Retina (tissue), 1 donor: ENCODE measurements at regions not wholly inside any gene's neighbourhood (a gene's known extent, or its start where the extent isn't known, plus 50 kb on each side); places are given as distances from the start of the nearest gene placed in this dataset.

Source experiments
- DNase-seq: peaks from one replicate; pipeline ENCODE4 v3.0.0-alpha.2; 2016

DNA sequence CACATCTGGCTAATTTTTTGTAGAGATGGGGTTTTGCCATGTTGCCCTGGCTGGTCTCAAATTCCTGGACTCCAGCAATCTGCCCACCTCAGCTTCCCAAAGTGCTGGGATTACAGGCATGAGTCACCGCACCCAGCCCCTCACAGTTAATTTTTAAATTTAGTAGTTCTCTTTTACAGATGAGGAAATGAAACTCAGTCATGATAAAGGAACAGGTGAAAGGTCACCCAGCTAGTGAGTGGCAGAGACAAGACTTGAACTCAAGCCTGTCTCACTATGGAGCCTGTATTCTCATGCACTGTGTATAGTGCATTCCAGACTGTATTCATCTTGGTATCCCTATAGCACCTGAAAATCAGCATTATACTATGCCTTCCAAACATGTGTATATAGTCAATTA lies 77.1 kb upstream of the WSB1 start:
- DNase-seq: no peak

GRCh38 chr17:27217631-27218030 lies 76.3 kb upstream of the WSB1 start:
- no peak for DNase-seq

- no peak for DNase-seq
Observed at GRCh38 chr17:27218041-27218440, 75.9 kb upstream of the WSB1 start.

DNA sequence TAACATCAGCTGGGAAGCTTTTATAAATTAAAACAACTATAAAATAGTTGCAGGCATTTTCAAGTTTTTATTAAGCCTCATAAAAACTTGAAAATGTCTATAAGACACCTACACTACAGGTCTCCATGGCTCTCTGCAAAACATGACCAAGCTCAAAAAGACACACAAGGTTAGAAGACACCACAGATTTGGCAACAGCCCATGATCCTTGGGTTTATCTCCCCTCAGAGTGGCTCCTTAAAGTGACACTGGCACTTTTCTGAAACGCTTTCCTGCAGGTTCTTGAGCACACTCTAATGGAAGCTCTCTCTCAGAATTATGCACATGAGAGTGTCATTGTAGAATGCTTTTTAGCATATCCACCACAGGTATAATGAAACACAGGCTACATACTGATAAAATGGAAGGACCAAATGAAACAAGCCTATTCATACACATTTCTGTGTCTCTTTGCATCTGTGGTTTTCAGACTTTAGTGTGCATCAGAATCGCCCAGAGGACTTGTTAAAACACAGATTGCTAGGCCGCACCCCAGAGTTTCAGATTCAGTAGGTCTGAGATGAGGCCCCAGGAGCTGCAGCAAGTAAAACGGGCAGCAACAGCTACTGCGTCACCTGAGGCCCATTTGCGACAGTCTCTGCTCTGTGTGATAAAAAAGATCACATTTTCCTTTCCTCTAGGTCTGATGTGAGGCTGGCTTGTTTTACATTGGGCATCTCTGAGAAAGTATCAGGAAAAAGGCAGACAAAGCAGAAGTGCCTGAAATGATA lies 75.0 kb upstream of the WSB1 start:
- DNase-seq: no peak

- no peak for DNase-seq
Observed at GRCh38 chr17:27222515-27222914, 71.4 kb upstream of the WSB1 start.

- no peak for DNase-seq
Observed at GRCh38 chr17:27224526-27225315, 69.2 kb upstream of the WSB1 start.

DNA sequence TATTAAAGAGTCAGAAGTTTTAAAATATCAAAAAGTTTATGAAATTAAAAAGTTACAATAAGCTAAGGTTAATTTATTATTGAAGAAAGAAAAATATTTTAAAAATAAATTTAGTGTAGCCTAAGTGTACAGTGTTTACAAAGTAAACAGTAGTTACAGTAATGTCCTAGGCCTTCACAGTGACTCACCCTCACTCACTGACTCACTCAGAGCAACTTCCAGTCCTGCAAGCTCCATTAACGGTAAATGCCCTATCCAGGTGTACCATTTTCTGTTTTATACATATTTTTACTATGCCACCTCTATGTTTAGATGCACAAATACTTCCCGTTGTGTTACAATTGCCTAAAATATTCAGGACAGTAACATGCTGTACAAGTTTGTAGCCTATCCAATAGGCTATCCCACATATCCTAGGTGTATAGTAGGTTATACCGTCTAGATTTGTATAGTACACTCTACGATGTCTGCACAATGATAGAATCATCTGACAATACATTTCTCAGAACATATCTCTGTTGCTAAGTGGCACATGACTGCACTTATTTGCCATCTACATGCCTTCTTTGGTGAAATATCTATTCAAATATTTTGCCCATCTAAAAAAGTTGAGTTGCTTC lies 67.2 kb upstream of the WSB1 start:
- no peak for DNase-seq

GRCh38 chr17:27230996-27231395 lies 62.9 kb upstream of the WSB1 start:
- DNase-seq: no peak

- no peak for DNase-seq
Observed at GRCh38 chr17:27232328-27232727, 61.6 kb upstream of the WSB1 start.

DNA sequence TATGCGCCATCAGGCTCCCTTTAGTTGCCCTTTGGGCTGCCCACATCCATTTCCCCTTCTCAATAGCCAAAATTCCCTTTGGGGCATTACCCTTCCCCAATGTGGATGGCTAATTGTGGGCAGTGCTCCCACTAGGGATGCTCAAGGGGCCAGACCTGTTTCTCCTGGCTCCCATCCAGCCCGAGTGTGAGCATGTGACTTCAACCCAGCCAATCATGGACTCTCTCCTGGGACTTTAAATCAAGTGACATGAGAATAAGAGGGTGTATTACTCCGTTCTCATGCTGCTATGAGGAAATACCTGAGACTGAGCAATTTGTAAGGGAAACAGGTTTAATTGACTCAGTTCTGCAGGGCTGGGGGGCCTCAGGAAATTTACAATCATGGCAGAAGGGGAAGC lies 60.9 kb upstream of the WSB1 start:
- DNase-seq: no peak

GRCh38 chr17:27233776-27234175 lies 60.1 kb upstream of the WSB1 start:
- no peak for DNase-seq

DNA sequence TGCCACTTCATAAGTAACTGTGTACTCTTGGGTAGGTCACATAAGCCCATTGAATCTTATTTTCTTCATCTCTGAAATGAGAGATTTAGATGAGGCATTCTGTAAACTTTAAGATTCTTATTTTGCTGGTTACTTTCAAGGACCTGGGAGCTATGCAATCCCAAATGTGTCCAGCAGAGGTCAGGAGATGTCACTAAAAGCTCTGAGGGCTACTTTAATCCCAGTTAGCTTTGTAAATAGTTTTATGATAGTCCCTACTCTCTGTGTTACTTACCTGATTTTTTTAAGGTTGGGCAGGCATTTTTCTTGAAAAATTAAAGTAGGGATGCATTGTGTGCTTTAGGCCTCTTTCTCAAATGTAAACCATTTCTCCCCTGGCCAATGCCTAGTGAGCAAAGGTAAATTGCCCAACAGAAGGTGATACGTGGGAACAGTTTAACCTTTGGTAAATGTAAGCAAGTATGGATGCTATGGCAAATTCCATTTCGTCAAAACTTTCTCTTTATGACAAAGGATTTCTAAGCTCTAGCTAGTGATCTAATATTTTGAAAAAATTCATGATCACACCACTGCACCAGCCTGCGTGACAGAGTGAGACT lies 57.1 kb upstream of the WSB1 start:
- peak; percentile 62 for DNase-seq

DNA sequence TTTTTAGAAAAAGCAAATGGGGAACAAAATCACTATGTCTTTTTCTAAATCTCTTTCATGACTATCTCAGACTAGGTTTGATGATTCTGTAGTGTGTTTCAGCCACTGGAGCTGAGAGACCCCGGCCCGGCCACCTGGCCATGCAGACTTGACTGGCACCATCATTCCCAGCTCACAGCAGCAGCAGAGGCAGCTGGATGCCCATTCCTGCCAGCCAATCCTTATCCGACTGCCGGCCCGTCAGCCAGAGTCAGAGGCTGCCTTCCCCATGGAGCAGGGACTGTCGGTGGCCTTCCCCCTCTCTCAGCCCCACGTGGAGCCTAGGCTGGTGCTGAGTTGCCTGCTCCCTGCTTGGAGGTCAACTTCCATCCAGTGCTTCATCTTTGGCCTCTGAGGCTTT lies 56.0 kb upstream of the WSB1 start:
- DNase-seq: no peak

DNA sequence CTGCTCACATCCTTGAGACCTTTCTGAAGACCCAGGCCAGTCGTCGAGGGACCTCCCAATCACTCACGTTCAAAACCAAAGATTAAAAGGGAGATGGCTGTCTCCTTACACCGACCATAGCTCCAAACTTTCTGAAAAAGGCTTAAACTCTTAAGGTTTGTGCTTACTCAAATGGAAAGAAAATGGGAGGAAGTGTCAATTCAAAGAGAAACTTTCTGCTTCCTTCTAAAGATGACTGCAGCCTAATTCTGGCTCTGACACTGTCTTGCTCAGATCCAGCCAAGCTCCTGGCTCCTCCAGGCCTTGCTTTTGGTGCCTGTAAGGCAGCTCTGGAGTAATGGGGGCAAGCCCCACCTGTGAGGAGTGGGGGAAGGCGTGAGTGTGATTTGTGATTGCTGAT lies 54.9 kb upstream of the WSB1 start:
- DNase-seq: no peak

DNA sequence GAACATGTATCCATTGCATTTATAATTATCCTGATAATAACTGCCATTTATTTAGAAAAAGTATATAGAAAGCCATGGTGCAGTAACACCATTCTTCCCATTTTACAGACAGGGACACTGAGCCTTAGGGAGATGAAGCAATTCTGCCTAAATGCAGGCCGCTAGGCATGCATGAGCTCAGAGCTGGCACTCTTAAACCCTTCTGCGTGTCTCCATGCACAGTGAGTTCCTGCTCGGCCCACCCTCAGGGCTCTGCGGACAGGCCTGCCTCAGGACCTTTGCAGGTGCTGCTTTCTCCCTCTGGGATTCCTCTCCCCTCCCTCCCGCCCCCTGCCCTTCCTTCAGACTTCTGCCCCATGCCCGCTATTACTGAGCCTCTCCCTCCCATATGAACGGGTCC lies 54.3 kb upstream of the WSB1 start:
- DNase-seq: no peak

DNA sequence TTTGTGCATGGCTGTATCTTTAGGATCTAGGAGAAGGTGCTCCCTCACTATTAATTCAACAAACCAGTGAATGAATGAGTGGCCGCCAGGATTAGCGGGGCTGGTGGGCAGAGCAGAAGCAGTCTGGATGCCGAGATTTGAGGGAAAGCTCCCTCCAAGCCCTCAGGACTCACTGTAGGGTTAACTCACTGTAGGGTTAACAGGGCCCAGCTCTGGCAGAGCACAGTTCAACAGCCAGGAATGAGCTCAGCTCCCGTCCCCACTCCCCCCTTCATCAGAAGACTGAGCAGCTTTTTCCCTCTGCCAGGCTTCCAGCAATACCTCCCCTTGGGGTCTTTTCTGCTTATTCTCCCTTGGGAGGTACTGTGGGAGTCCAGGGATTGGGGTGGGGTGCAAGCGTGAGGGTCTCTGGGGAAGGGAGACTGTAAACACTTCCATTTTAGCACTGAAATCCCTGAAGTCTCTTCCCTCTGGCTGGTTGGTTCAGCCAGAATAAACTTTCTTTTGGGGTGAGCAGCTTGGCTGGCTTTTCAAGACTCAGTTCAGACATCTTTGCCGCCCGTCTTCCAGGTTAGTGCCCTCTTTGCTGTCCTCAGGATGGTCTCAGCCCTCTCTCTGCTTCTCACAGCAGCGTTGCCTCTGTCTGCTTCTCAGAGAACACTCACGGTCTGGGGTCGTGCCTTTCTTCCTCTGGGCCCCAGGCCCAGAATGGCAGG lies 53.7 kb upstream of the WSB1 start:
- peak; percentile 22 for DNase-seq

DNA sequence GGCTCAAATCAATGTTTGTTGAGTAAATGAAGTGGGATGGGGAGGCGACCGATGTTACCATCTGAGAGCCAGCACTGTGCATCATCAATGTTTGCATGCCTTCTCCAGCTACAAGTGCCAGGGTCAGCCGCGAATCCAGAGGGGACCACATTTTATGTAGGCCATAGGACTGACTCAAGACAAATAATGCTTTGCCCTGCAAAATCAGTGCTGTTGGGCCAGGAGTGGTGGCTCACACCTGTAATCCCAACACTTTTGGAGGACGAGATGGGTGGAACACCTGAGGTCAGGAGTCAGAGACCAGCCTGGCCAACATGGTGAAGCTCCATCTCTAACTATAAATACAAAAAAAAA lies 53.1 kb upstream of the WSB1 start:
- no peak for DNase-seq

DNA sequence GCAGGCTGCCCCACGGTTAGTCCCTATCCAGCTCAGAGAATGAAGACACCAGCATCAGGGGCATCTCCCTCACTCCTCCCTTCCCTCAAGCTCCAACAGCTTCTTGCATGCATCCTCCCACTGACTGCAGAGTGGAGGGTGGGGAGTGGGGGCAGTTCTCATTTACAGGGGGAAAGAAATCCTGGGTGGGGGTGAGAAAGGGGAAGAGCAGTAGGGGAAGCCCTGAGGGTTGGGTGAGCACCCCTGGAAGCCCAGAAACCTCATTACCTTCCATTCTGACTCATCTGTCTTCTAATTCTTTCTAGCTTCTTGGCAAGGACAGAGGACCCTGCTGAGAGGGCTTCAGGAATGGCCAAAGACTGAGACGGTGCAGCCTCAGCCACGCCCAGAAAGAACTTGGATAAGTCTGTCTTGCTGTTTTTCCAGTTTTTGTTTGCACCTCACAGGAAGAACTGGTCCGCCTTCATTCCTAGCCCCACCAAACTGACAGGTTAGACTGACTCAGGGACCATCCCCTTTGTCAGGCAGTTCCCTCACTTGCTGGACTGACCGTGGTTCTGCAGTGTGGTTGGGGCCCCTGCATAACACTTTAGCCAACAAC lies 52.5 kb upstream of the WSB1 start:
- DNase-seq: no peak

GRCh38 chr17:27242951-27243350 lies 51.0 kb upstream of the WSB1 start:
- no peak for DNase-seq

- DNase-seq: no peak
Observed at GRCh38 chr17:27244011-27244410, 49.9 kb upstream of the WSB1 start.
